GM12878 (cell line): ENCODE measurements at regions not wholly inside any gene's neighbourhood (a gene's known extent, or its start where the extent isn't known, plus 50 kb on each side); places are given as distances from the start of the nearest gene placed in this dataset.

Experiments
- ATAC-seq: fragments of 200-7000 bp; cut with Tn5 transposase; 3 replicates; pipeline ENCODE4 v1.9.1; 2020; ENCODE audit warnings: mild to moderate bottlenecking, moderate library complexity
- BruUV-seq: library from RNA; stranded (reverse); fragments of 400-500 nt; replicated peaks from 2 replicates; lab custom pipeline; 2021; lab: Mats Ljungman, UMichigan
- CTCF ChIA-PET: fragments of 300-600 bp; sonication (Branson Sonifier 250); formaldehyde crosslinking; extraction: SDS; loops from one replicate; lab custom pipeline; 2021; ENCODE audit warnings: inconsistent platforms; lab: Yijun Ruan, JAX
- POLR2A ChIA-PET: fragments of 350-600 bp; formaldehyde crosslinking; extraction: SDS; loops from one replicate; lab custom pipeline; 2021; ENCODE audit warnings: inconsistent platforms; lab: Charles Lee
- RAD21 ChIA-PET: fragments of 300-600 bp; sonication (Branson Sonifier 250); formaldehyde crosslinking; loops from one replicate; lab custom pipeline; 2023; ENCODE audit warnings: antibody characterized with exemption; ENCODE audit not compliant: unreplicated experiment; lab: Charles Lee
- SMC1A ChIA-PET: fragments of 300-600 bp; sonication (Branson Sonifier 250); formaldehyde crosslinking; loops from one replicate; lab custom pipeline; 2023; ENCODE audit not compliant: unreplicated experiment, uncharacterized antibody; lab: Charles Lee
- DNase-seq: peaks from one replicate; pipeline ENCODE4 v3.0.0-alpha.2; 2011; ENCODE audit warnings: low read depth, low spot score
- FAIRE-seq: peaks from 3 replicates; lab custom pipeline; 2011; peaks lifted over from hg19 to GRCh38; lab: Jason Lieb, UNC
- H2AFZ ChIP-seq: 2 replicates; pipeline ENCODE4 v1.6.0; 2011; ENCODE audit warnings: low read depth, low read length, control low read depth; ENCODE audit not compliant: control insufficient read depth
- H3K27ac ChIP-seq: 2 replicates; pipeline ENCODE4 v1.5.1; 2011; ENCODE audit warnings: control low read depth; ENCODE audit not compliant: control insufficient read depth, insufficient read depth
- H3K27me3 ChIP-seq, 2 experiments: replicated peaks in 1 of 2; 2 replicates each; pipeline versions ENCODE4 v1.6.0 to v1.6.1; 2011; ENCODE audit warnings: low read length in 1 of 2; ENCODE audit not compliant: control insufficient read depth in 2 of 2, insufficient read depth in 2 of 2
- H3K36me3 ChIP-seq, 2 experiments: 2 replicates each; pipeline ENCODE4 v1.5.1; 2011; ENCODE audit warnings: low read length in 1 of 2; ENCODE audit not compliant: control insufficient read depth in 2 of 2, insufficient read depth in 2 of 2
- H3K4me1 ChIP-seq: 2 replicates; pipeline ENCODE4 v1.6.1; 2011; ENCODE audit warnings: mild to moderate bottlenecking, low read length, moderate library complexity, mixed read lengths; ENCODE audit not compliant: control insufficient read depth, insufficient read depth
- H3K4me2 ChIP-seq: 2 replicates; pipeline ENCODE4 v1.6.0; 2011; ENCODE audit warnings: control low read depth; ENCODE audit not compliant: control insufficient read depth, insufficient read depth
- H3K4me3 ChIP-seq: fragments of 200-600 bp; sonication (generic); 2 replicates; pipeline ENCODE4 v1.5.1; 2016
- H3K79me2 ChIP-seq: 2 replicates; pipeline ENCODE4 v1.6.0; 2011; ENCODE audit warnings: low read length; ENCODE audit not compliant: control insufficient read depth, insufficient read depth
- H3K9ac ChIP-seq: 2 replicates; pipeline ENCODE4 v1.8.0; 2011; ENCODE audit warnings: low read length, control low read depth, mixed read lengths; ENCODE audit not compliant: control insufficient read depth, insufficient read depth
- H3K9me3 ChIP-seq: replicated peaks from 3 replicates; pipeline ENCODE4 v1.5.1; 2011; ENCODE audit warnings: mild to moderate bottlenecking, low read length; ENCODE audit not compliant: control insufficient read depth, insufficient read depth
- H4K20me1 ChIP-seq: 2 replicates; pipeline ENCODE4 v1.6.0; 2011; ENCODE audit not compliant: control insufficient read depth, insufficient read depth
- ASH2L ChIP-seq: fragments of 300-600, 200-600 bp; sonication (generic); IDR thresholded peaks from 2 replicates; pipeline ENCODE4 v1.6.1; 2017; ENCODE audit warnings: low read depth, mild to moderate bottlenecking, borderline replicate concordance
- FOXK2 ChIP-seq: fragments of 450-650 bp; IDR thresholded peaks from 2 replicates; pipeline ENCODE4 v1.6.1; 2017; ENCODE audit warnings: mild to moderate bottlenecking, moderate library complexity
- NFXL1 ChIP-seq: fragments of 450-650 bp; IDR thresholded peaks from 2 replicates; pipeline ENCODE4 v1.6.1; 2017; ENCODE audit warnings: antibody characterized with exemption, mild to moderate bottlenecking, borderline replicate concordance
- NKRF ChIP-seq: fragments of 450-650 bp; conservative IDR thresholded peaks from 2 replicates; pipeline ENCODE4 v1.6.1; 2017; ENCODE audit warnings: mild to moderate bottlenecking, moderate library complexity
- SREBF1 ChIP-seq: IDR thresholded peaks from 2 replicates; pipeline ENCODE4 v1.6.1; 2012; ENCODE audit warnings: mild to moderate bottlenecking, low read length
- ZBED1 ChIP-seq: IDR thresholded peaks from 2 replicates; pipeline ENCODE4 v1.6.1; 2016; ENCODE audit warnings: borderline replicate concordance
- ZBTB33 ChIP-seq: fragments of 450-650 bp; IDR thresholded peaks from 2 replicates; pipeline ENCODE4 v1.6.1; 2017; ENCODE audit warnings: mild to moderate bottlenecking
- WGBS: methylation state at CpG from one replicate; pipeline ENCODE4 v1.1.6; 2016; ENCODE audit warnings: low lambda C conversion rate; ENCODE audit not compliant: insufficient replicate concordance, insufficient coverage; ENCODE audit errors: missing lambda C conversion rate; 5-methylcytosine and 5-hydroxymethylcytosine counted together
- in situ Hi-C: fragments of 300-500 bp; cut with MboI; formaldehyde crosslinking; loops from 9 replicates; pipeline ENCODE4 v1.14.3; 2018; ENCODE audit warnings: mixed read lengths
- intact Hi-C: fragments of 100-400 bp; cut with micrococcal nuclease; formaldehyde crosslinking; loops from one replicate; pipeline ENCODE4 v1.14.2; 2022; ENCODE audit not compliant: unreplicated experiment
- TF ChIP-seq, protein P1 (sequence below): IDR thresholded peaks from 2 replicates; pipeline ENCODE4 v1.6.1; 2011; ENCODE audit warnings: borderline replicate concordance, low read depth, mild to moderate bottlenecking, moderate library complexity, mixed read lengths, low read length; ENCODE audit not compliant: insufficient read depth; ENCODE audit errors: extremely low read length

- no peak for ATAC-seq
- POLR2A ChIA-PET: no interaction called here
Measured at GRCh38 chr3:32632533-32633265, 52.3 kb upstream of the CNOT10 start.

GRCh38 chr3:32630266-32630665, 54.7 kb upstream of the CNOT10 start:
- H3K36me3 ChIP-seq: no peaks in the 10 kb centered on the region
- no peak overlapping the region for H3K27ac ChIP-seq
- WGBS: 100% methylated on average over 1 of the region's 1 CpG
- H3K4me2 ChIP-seq: no peak overlapping the region
- ChIA-PET RAD21 (no interaction called here), SMC1A (interaction anchor here (1.1 kb wide), 1 partner anchor 119 kb away, joined by 3 read pairs; no protein-coding TSS in a partner anchor), CTCF (interaction anchor here (1.4 kb wide), 1 partner anchor 14 kb away, joined by 3 read pairs; no protein-coding TSS in a partner anchor), POLR2A (no interaction called here)
- no peaks in the 10 kb centered on the region; a peak in 1 of 4 replicates for H3K27me3 ChIP-seq
- H4K20me1 ChIP-seq: no peaks in the 10 kb centered on the region
- in situ Hi-C loops: no loop called here
- H3K4me3 ChIP-seq: no peak overlapping the region
- no peak for FAIRE-seq
- no peaks in the 10 kb centered on the region for H3K79me2 ChIP-seq
- H3K9me3 ChIP-seq: no peaks in the 10 kb centered on the region
- intact Hi-C loops: no loop called here
- DNase-seq: no peak
- H3K9ac ChIP-seq: no peak overlapping the region
- no peaks in the 10 kb centered on the region for H3K4me1 ChIP-seq
- no peak for ATAC-seq
- BruUV-seq: no TSS peak
- H2AFZ ChIP-seq: no peak overlapping the region
- no peak for TF ChIP-seq NKRF
- TF ChIP-seq ZBTB33: no peak
- TF ChIP-seq FOXK2: no peak
- no peak for TF ChIP-seq NFXL1
- no peak for TF ChIP-seq ZBED1
- TF ChIP-seq, protein P1, sequence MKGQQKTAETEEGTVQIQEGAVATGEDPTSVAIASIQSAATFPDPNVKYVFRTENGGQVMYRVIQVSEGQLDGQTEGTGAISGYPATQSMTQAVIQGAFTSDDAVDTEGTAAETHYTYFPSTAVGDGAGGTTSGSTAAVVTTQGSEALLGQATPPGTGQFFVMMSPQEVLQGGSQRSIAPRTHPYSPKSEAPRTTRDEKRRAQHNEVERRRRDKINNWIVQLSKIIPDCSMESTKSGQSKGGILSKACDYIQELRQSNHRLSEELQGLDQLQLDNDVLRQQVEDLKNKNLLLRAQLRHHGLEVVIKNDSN: no peak

More at GRCh38 chr3:32632533-32633265, 52.3 kb upstream of the CNOT10 start:
- no peaks in the 10 kb centered on the region for H4K20me1 ChIP-seq
- ChIA-PET SMC1A (interaction anchor here (0.9 kb wide), 1 partner anchor 20 kb away, joined by 3 read pairs; no protein-coding TSS in a partner anchor), CTCF (no interaction called here), RAD21 (no interaction called here)
- no peak overlapping the region for H3K4me3 ChIP-seq
- no peak for DNase-seq
- H3K79me2 ChIP-seq: no peaks in the 10 kb centered on the region
- no peaks in the 10 kb centered on the region; a peak in 1 of 4 replicates for H3K27me3 ChIP-seq
- H2AFZ ChIP-seq: no peak overlapping the region
- H3K9me3 ChIP-seq: no peaks in the 10 kb centered on the region
- no peak overlapping the region for H3K9ac ChIP-seq
- no peak for FAIRE-seq
- no peak overlapping the region for H3K27ac ChIP-seq
- WGBS: 57% methylated on average over 5 of the region's 6 CpGs
- no TSS peak for BruUV-seq
- no peaks in the 10 kb centered on the region for H3K4me1 ChIP-seq
- in situ Hi-C loops (no loop called here), intact Hi-C loops (no loop called here)
- TF ChIP-seq SREBF1 (no peak), ASH2L (no peak)
- H3K4me2 ChIP-seq: no peak overlapping the region
- H3K36me3 ChIP-seq: no peaks in the 10 kb centered on the region
